SK-N-MC (cell line): ENCODE measurements at regions not wholly inside any gene's neighbourhood (a gene's known extent, or its start where the extent isn't known, plus 50 kb on each side); places are given as distances from the start of the nearest gene placed in this dataset.

Experiments used
- EZH2 ChIP-seq: fragments of 200-600 bp; sonication (generic); IDR thresholded peaks from one replicate; pipeline ENCODE4 v1.6.1; 2017; ENCODE audit warnings: antibody characterized with exemption
- POLR2AphosphoS5 ChIP-seq: IDR thresholded peaks from 2 replicates; pipeline ENCODE4 v1.6.1; 2012; ENCODE audit warnings: mild to moderate bottlenecking, low read depth, low read length, borderline replicate concordance

GRCh38 chr13:72379581-72379980, 347.8 kb downstream of the MZT1 start:
- no peak for TF ChIP-seq POLR2AphosphoS5
- no peak for TF ChIP-seq EZH2
